ENCODE measurements at regions not wholly inside any gene's neighbourhood (a gene's known extent, or its start where the extent isn't known, plus 50 kb on each side); places are given as distances from the start of the nearest gene placed in this dataset.

GRCh38 chr6:56399672-56400263, 152.4 kb upstream of the COL21A1 start:
- TF ChIP-seq ZNF274 (IDR thresholded peaks at IDR 0.05; ENCODE audit: low read depth, low read length) (no peak), SUZ12 (IDR thresholded peaks at IDR 0.05; ENCODE audit: extremely low read depth, insufficient read depth, insufficient read length) (no peak)
